Loucy (cell line): ENCODE measurements at regions not wholly inside any gene's neighbourhood (a gene's known extent, or its start where the extent isn't known, plus 50 kb on each side); places are given as distances from the start of the nearest gene placed in this dataset.

Experiments
- H2AFZ ChIP-seq: fragments of 200-600 bp; sonication (generic); 2 replicates; pipeline ENCODE4 v1.6.0; 2016; ENCODE audit warnings: antibody characterized with exemption, mild to moderate bottlenecking, low read length, moderate library complexity
- H3F3A ChIP-seq: fragments of 200-600 bp; 2 replicates; pipeline ENCODE4 v1.6.0; 2016; ENCODE audit warnings: antibody characterized with exemption, low read depth, mild to moderate bottlenecking
- H3K27me3 ChIP-seq: fragments of 200-600 bp; sonication (generic); 2 replicates; pipeline ENCODE4 v1.6.1; 2014; ENCODE audit warnings: low read length, mild to moderate bottlenecking; ENCODE audit not compliant: insufficient read depth, poor library complexity, severe bottlenecking
- H3K36me3 ChIP-seq: fragments of 200-600 bp; sonication (generic); 2 replicates; pipeline ENCODE4 v1.6.1; 2016; ENCODE audit warnings: low read length; ENCODE audit not compliant: insufficient read depth
- H3K4me1 ChIP-seq: fragments of 200-600 bp; sonication (generic); 2 replicates; pipeline ENCODE4 v1.5.1; 2014; ENCODE audit warnings: low read length, mild to moderate bottlenecking; ENCODE audit not compliant: insufficient read depth, poor library complexity, severe bottlenecking
- H3K4me2 ChIP-seq: fragments of 200-600 bp; sonication (generic); 2 replicates; pipeline ENCODE4 v1.6.0; 2014; ENCODE audit warnings: antibody characterized with exemption, low read length, low read depth, mild to moderate bottlenecking; ENCODE audit not compliant: poor library complexity, severe bottlenecking
- H3K4me3 ChIP-seq: fragments of 200-600 bp; sonication (generic); 2 replicates; pipeline ENCODE4 v1.5.1; 2014; ENCODE audit warnings: low read length, mild to moderate bottlenecking, mixed read lengths; ENCODE audit not compliant: poor library complexity, severe bottlenecking
- H3K79me2 ChIP-seq: fragments of 200-600 bp; sonication (generic); 2 replicates; pipeline ENCODE4 v1.6.1; 2014; ENCODE audit warnings: low read length; ENCODE audit not compliant: insufficient read depth
- H3K9ac ChIP-seq: fragments of 200-600 bp; sonication (generic); 2 replicates; pipeline ENCODE4 v1.6.0; 2014; ENCODE audit warnings: mild to moderate bottlenecking, low read depth, low read length, moderate library complexity; ENCODE audit not compliant: poor library complexity, severe bottlenecking
- H3K9me2 ChIP-seq: fragments of 200-600 bp; sonication (generic); replicated peaks from 2 replicates; pipeline ENCODE4 v1.6.1; 2016; ENCODE audit warnings: low read depth, low read length, mixed read lengths
- H3K9me3 ChIP-seq: fragments of 200-600 bp; sonication (generic); 2 replicates; pipeline ENCODE4 v1.6.1; 2014; ENCODE audit warnings: mild to moderate bottlenecking, antibody characterized with exemption, low read length, low read depth; ENCODE audit not compliant: insufficient read depth
- H4K20me1 ChIP-seq: fragments of 200-600 bp; sonication (generic); 2 replicates; pipeline ENCODE4 v1.6.0; 2014; ENCODE audit warnings: antibody characterized with exemption, low read length, mild to moderate bottlenecking; ENCODE audit not compliant: insufficient read depth, poor library complexity, severe bottlenecking
- EZH2phosphoT487 ChIP-seq: fragments of 200-600 bp; IDR thresholded peaks from 2 replicates; pipeline ENCODE4 v1.6.1; 2018; ENCODE audit warnings: antibody characterized with exemption, mild to moderate bottlenecking, moderate library complexity, borderline replicate concordance
- TF ChIP-seq, protein P1 (sequence below): fragments of 200-600 bp; sonication (generic); conservative IDR thresholded peaks from 2 replicates; pipeline ENCODE4 v1.5.1; 2014; ENCODE audit warnings: mild to moderate bottlenecking, antibody characterized with exemption, low read length

DNA sequence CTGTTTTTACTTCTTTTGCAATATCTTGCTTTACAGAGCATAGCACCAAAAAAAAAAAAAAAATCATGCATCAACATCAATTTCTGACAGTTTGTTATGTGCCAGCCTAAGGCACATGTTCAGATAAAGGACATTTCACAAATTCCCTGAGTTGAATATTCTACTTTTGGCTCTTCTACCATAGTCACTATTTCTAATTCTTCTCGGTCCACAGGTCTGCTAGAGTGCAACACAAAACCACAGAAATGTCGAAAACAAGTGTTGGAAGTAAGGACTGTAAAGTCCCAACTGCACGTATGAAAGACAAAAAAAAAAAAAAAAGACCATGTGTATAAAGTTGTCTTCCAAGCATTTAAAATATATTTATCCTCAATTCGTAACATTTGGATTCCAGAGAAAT is 494.2 kb upstream of the INTU start:
- Histone ChIP-seq H2AFZ (no peak overlapping the region), H3K79me2 (no peaks in the 10 kb centered on the region), H3K9me2 (no peaks in the 10 kb centered on the region), H3K4me3 (no peak overlapping the region), H4K20me1 (no peaks in the 10 kb centered on the region), H3K9me3 (no peaks in the 10 kb centered on the region), H3K27me3 (no peaks in the 10 kb centered on the region), H3K9ac (no peak overlapping the region), H3F3A (no peaks in the 10 kb centered on the region), H3K4me1 (no peaks in the 10 kb centered on the region), H3K4me2 (no peak overlapping the region), H3K36me3 (no peaks in the 10 kb centered on the region)
- TF ChIP-seq EZH2phosphoT487, result no peak
- TF ChIP-seq, protein P1, sequence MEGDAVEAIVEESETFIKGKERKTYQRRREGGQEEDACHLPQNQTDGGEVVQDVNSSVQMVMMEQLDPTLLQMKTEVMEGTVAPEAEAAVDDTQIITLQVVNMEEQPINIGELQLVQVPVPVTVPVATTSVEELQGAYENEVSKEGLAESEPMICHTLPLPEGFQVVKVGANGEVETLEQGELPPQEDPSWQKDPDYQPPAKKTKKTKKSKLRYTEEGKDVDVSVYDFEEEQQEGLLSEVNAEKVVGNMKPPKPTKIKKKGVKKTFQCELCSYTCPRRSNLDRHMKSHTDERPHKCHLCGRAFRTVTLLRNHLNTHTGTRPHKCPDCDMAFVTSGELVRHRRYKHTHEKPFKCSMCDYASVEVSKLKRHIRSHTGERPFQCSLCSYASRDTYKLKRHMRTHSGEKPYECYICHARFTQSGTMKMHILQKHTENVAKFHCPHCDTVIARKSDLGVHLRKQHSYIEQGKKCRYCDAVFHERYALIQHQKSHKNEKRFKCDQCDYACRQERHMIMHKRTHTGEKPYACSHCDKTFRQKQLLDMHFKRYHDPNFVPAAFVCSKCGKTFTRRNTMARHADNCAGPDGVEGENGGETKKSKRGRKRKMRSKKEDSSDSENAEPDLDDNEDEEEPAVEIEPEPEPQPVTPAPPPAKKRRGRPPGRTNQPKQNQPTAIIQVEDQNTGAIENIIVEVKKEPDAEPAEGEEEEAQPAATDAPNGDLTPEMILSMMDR, result no peak

DNA sequence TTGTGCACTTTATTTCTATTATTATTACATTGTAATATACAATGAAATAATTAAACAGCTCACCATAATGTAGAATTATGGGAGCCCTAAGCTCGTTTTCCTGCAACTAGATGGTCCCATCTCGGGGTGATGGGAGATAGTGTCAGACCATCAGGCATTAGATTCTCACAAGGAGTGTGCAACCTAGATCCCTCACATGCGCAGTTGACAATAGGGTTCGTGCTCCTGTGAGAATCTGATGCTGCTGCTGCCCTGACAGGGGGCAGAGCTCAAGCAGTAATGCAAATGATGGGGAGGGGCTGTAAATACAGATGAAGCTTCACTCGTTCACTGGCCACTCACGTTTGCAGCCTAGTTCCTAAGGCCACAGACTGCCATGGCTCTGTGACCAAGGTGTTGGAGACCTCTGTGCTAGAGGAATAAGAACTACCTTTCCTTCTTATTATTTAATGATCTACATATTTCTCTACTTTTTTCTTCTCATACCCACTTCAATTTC is 492.9 kb upstream of the INTU start:
- TF ChIP-seq, protein P1, result no peak
- no peak for TF ChIP-seq EZH2phosphoT487
- H3K4me3 ChIP-seq, result no peak overlapping the region
- no peaks in the 10 kb centered on the region for H3K36me3 ChIP-seq
- H4K20me1 ChIP-seq, result no peaks in the 10 kb centered on the region
- no peaks in the 10 kb centered on the region for H3F3A ChIP-seq
- no peaks in the 10 kb centered on the region for H3K9me2 ChIP-seq
- no peak overlapping the region for H3K9ac ChIP-seq
- H2AFZ ChIP-seq, result no peak overlapping the region
- H3K4me1 ChIP-seq, result no peaks in the 10 kb centered on the region
- H3K27me3 ChIP-seq, result no peaks in the 10 kb centered on the region
- no peaks in the 10 kb centered on the region for H3K9me3 ChIP-seq
- H3K4me2 ChIP-seq, result no peak overlapping the region
- H3K79me2 ChIP-seq, result no peaks in the 10 kb centered on the region

DNA sequence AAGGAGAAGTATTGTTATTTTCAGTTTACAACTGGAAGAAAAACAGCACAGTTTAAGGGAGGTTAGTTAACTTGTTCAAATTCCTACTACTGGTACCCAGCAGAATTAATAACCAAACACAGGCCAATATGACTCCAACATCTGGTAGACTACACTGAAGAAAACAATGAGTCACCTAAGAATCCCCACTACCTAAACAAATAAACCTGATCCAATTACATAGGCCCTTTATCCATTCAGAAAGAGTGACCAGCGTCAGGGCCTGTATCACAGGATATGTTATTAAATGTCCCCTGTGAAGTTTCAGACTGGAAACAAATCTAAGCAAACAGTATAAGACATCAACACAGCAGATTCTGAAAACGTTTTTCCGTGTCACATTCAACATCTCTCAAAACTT is 492.5 kb upstream of the INTU start:
- no peaks in the 10 kb centered on the region for H3K4me1 ChIP-seq

More for the DNA sequence above, 492.5 kb upstream of the INTU start:
- no peak for TF ChIP-seq EZH2phosphoT487
- TF ChIP-seq, protein P1, result no peak
- H3K9me3 ChIP-seq, result no peaks in the 10 kb centered on the region
- no peaks in the 10 kb centered on the region for H3F3A ChIP-seq
- no peaks in the 10 kb centered on the region for H4K20me1 ChIP-seq
- H3K27me3 ChIP-seq, result no peaks in the 10 kb centered on the region
- no peak overlapping the region for H2AFZ ChIP-seq
- no peak overlapping the region for H3K4me2 ChIP-seq
- no peaks in the 10 kb centered on the region for H3K79me2 ChIP-seq
- no peaks in the 10 kb centered on the region for H3K36me3 ChIP-seq
- H3K9me2 ChIP-seq, result no peaks in the 10 kb centered on the region
- no peak overlapping the region for H3K9ac ChIP-seq
- H3K4me3 ChIP-seq, result no peak overlapping the region
